GM12872 (cell line): ENCODE measurements at regions not wholly inside any gene's neighbourhood (a gene's known extent, or its start where the extent isn't known, plus 50 kb on each side); places are given as distances from the start of the nearest gene placed in this dataset.

ENCODE experiments used
- TF ChIP-seq, protein P1 (sequence below): IDR thresholded peaks from 3 replicates; pipeline ENCODE4 v1.5.1; 2011; ENCODE audit warnings: low read depth, mild to moderate bottlenecking, low read length, moderate library complexity; ENCODE audit not compliant: insufficient read depth

DNA sequence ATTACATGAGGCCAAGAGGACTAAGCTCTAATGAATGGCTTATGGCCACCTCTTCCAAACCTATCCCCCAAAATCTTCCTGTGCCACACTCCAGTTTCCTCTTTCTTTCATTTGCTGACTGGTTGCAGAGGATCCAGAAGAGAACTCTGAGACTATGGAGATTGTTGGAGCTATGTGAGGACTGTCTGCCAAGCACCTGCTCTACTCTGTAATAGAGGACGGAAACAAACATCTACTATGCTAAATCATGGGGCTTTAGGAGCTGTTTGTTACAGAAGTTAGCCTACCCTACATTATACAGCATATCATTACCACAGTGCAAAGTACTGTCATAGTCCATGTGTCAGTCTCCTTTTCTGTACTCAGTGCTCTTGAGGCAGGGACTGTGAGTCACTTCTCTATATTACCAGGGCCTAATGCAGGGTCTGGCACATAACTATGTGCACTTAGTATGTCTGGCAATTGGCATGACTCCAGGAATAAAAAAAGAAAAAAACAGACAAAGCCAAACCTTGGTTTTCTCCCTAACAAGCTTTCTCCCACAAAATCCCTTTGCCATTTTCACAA is 95.1 kb downstream of the RPAP3 start:
- TF ChIP-seq, protein P1, sequence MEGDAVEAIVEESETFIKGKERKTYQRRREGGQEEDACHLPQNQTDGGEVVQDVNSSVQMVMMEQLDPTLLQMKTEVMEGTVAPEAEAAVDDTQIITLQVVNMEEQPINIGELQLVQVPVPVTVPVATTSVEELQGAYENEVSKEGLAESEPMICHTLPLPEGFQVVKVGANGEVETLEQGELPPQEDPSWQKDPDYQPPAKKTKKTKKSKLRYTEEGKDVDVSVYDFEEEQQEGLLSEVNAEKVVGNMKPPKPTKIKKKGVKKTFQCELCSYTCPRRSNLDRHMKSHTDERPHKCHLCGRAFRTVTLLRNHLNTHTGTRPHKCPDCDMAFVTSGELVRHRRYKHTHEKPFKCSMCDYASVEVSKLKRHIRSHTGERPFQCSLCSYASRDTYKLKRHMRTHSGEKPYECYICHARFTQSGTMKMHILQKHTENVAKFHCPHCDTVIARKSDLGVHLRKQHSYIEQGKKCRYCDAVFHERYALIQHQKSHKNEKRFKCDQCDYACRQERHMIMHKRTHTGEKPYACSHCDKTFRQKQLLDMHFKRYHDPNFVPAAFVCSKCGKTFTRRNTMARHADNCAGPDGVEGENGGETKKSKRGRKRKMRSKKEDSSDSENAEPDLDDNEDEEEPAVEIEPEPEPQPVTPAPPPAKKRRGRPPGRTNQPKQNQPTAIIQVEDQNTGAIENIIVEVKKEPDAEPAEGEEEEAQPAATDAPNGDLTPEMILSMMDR, result no peak

DNA sequence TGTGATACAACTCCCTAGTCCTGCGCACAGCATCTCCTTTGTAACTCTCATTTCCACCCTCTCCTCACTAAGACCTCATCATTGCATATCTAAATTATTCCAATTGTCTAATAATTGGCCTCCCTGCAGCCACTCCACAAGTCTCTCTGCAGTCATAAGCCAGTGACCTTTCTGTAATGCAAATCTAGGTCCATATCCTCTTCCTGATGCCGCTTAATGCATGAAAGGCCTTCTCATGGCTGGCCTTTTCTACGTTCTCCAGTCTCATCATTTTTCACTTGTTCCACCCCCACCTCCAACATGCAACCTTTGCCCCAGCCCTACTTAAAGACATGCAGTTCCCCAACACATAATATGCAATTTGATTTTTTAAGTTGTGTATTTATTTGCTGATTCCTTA is 96.0 kb downstream of the RPAP3 start:
- TF ChIP-seq, protein P1, result no peak

DNA sequence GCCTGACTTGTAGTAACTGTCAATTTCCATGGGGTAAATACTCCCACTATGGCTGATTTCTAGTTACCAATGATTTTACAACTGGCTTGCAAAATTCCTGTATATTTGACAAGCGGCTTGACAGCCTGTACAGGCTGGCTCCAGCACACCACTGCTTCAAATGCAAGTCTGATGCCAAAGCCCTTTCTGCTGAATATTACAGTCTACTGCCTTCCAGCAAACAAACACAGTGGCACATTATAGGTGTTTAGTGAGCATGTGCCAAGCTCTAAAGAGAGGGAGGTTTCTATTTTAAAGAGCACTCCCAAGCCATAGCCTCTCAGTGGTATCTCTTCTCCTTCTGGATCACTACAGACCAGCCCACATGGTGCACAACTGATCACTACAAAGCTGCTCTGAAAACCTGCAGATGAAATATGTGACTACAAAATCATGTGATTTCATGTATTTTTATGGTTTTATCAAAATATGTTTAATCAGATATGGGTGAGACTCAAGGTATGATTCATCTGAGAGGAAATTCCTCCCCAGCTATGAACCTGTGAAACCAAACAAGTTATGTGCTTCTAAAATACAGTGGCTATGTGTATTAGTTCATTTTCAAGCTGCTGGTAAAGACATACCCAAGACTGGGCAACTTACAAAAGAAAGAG is 101.5 kb downstream of the RPAP3 start:
- TF ChIP-seq, protein P1, result no peak

DNA sequence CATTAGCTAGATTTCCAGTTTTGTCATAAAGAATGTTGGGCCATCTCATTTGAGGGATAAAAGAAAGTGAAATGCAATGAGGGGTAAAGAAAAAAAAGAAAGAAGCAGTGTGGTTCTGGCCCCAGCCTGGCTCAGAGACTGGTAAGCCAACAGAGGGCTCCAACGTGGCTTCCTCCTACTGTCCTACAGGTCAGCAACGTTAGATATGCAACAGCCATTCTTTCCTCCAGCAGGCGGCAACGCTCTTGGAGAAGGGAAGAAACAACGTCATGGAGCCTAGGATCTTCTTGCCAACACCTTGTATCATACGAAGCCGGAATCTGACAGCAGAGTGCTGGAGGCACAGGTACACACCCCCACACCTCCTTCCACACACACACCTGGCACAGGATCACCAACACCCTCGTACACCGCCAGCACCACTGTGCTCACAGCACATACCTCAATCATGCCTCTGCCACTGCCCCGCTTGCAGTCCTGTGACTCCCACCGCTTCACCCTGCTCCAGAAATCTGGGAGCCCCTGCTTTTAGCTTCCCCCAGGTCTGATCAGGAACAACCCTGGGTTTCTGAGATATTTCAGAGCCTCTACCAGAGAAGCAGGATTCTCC is 102.8 kb downstream of the RPAP3 start:
- TF ChIP-seq, protein P1, result no peak

DNA sequence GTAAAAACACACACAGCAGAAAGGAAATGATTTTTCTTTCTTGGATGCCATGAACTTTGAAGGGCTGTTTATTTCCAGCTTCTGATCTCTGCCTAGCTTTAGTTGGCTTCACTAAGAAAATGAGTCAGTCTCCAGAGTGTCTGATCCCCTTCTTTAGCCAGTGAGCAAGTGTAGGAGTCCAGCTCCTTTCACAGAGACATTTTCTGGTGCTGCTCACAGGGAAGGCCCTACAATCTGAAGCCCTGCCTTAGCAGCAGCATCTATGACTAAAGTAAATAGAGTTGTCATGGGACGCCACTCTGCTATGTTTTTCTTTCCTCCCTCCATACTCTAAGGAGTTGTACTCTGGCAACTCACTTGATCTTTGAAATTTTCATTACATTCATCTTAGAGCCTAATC is 103.5 kb downstream of the RPAP3 start:
- TF ChIP-seq, protein P1, result no peak

DNA sequence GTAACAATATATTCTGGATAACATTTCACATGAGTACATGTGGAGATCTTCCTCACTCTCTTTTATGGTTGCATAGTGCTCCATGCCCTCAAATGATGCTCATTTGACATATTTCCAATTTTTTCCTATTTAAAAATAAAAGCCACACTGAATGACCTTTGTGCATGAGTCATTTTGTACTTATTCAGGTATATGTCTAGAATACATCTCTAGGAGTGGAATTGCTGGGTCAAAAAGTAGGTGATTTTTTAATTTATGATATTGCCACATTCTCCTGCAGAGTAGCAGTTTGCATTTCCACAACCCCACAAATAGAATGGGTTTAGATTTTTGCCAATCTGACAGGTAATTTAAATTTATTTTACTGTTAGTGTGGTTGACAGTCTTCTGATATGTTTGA is 104.8 kb downstream of the RPAP3 start:
- TF ChIP-seq, protein P1, result no peak

DNA sequence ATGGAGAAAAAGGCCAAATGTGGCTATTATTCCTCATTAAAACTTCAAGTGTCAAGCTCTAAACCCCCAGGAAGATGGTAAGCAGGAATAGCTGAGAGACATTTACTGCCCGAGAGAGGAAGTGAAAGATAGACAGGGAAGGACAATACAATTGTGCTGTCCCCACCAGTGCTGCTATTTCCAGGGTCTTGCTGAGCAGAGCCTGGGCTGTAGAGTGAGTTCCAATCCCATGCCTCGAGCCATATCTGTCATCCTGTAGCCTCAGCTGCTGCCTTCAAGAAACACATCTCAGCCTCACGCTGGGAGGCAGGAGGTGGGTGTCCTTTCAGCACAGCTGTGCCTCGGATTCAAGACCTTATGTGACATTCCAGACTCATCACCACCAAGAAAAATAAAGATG is 114.0 kb downstream of the RPAP3 start:
- TF ChIP-seq, protein P1, result no peak
